Transverse colon (tissue), 4 donors: ENCODE measurements at regions not wholly inside any gene's neighbourhood (a gene's known extent, or its start where the extent isn't known, plus 50 kb on each side); places are given as distances from the start of the nearest gene placed in this dataset.

Experiments used
- DNase-seq: peaks from one replicate; pipeline ENCODE4 v3.0.0-alpha.2; 2019
- H3K27ac ChIP-seq, 4 donors: fragments of 200-600 bp; sonication (generic); 2 replicates each; pipeline ENCODE4 v1.5.1; 2016 to 2018; ENCODE audit warnings: inconsistent platforms in 4 of 4
- H3K27me3 ChIP-seq: fragments of 200-600 bp; sonication (generic); 2 replicates; pipeline ENCODE4 v1.5.1; 2017; ENCODE audit warnings: inconsistent platforms
- H3K36me3 ChIP-seq, 4 donors: fragments of 200-600 bp; sonication (generic); 2 replicates each; pipeline ENCODE4 v1.5.1; 2017 to 2019; ENCODE audit warnings: inconsistent platforms in 4 of 4
- H3K4me1 ChIP-seq, 4 donors: fragments of 200-600 bp; sonication (generic); 2 replicates each; pipeline ENCODE4 v1.5.1; 2017 to 2020; ENCODE audit warnings: inconsistent platforms in 4 of 4
- H3K4me3 ChIP-seq, 4 donors: fragments of 200-600 bp; sonication (generic); 1 replicate in 1 of 4; 2 replicates in 3 of 4; pipeline versions ENCODE4 v1.5.1 to v1.6.1; 2017 to 2019; ENCODE audit warnings: inconsistent platforms in 4 of 4
- H3K9me3 ChIP-seq, 2 donors: fragments of 200-600 bp; sonication (generic); 2 replicates each; pipeline ENCODE4 v1.5.1; 2017 to 2019; ENCODE audit warnings: inconsistent platforms in 2 of 2
- CTCF ChIP-seq, 5 experiments: fragments of 200-600 bp in 3 of 5; fragments of 450-650 bp in 2 of 5; sonication (generic) in 3 of 5; IDR thresholded peaks; 1 replicate in 2 of 5; 2 replicates in 3 of 5; pipeline ENCODE4 v1.5.1; 2016 to 2017; ENCODE audit warnings: antibody characterized with exemption in 5 of 5, inconsistent platforms in 3 of 5, mild to moderate bottlenecking in 2 of 5, moderate library complexity in 1 of 5
- EP300 ChIP-seq: sonication (generic); formaldehyde crosslinking; IDR thresholded peaks from one replicate; pipeline ENCODE4 v1.6.1; 2017; ENCODE audit warnings: antibody characterized with exemption, low read depth
- POLR2A ChIP-seq: fragments of 450-650 bp; IDR thresholded peaks from one replicate; pipeline ENCODE4 v1.6.1; 2016; ENCODE audit warnings: antibody characterized with exemption, mild to moderate bottlenecking, moderate library complexity
- POLR2AphosphoS5 ChIP-seq, 3 donors: sonication (generic); formaldehyde crosslinking; IDR thresholded peaks; one replicate each; pipeline ENCODE4 v1.6.1; 2016; ENCODE audit warnings: antibody characterized with exemption in 3 of 3
- WGBS, 2 donors: methylation state at CpG; one replicate each; pipeline ENCODE4 v1.1.5; 2018; ENCODE audit warnings: low coverage in 1 of 2; 5-methylcytosine and 5-hydroxymethylcytosine counted together
- in situ Hi-C, 4 donors: fragments of 200-750 bp; cut with MboI; loops; one replicate each; pipeline versions ENCODE4 v1.15.0 to v1.15.1; 2017; ENCODE audit warnings: low sequenced_read_pairs in 3 of 4, low pct_ligation_motif_present in 1 of 4, low pct_unique_long_range_greater_than_20kb in 1 of 4
- intact Hi-C: fragments of 100-400 bp; cut with DNase I; formaldehyde crosslinking; loops from one replicate; pipeline ENCODE4 v1.15.1; 2023; ENCODE audit warnings: low total_unique reads

- Histone ChIP-seq H3K36me3 (no peaks in the 10 kb centered on the region), H3K9me3 (no peaks in the 10 kb centered on the region), H3K4me3 (no peak overlapping the region), H3K27me3 (no peaks in the 10 kb centered on the region), H3K4me1 (no peaks in the 10 kb centered on the region), H3K27ac (no peak overlapping the region)
- intact Hi-C loops (no loop called here), in situ Hi-C loops (no loop called here)
- DNase-seq = no peak
- TF ChIP-seq CTCF (IDR thresholded peaks at IDR 0.05) (no peak), POLR2A (no peak), EP300 (no peak), POLR2AphosphoS5 (IDR thresholded peaks at IDR 0.05) (no peak)
- WGBS, 2 donors = 89 to 90% methylated on average over 2 to 3 of the region's 3 CpGs
Measured at GRCh38 chr3:59266551-59266950, 216.7 kb upstream of the CFAP20DC start.

GRCh38 chr3:59265566-59265965, 215.7 kb upstream of the CFAP20DC start:
- no peaks in the 10 kb centered on the region for H3K4me1 ChIP-seq
- no peak overlapping the region for H3K4me3 ChIP-seq
- no peaks in the 10 kb centered on the region for H3K9me3 ChIP-seq
- H3K27ac ChIP-seq = no peak overlapping the region
- no peak for TF ChIP-seq POLR2AphosphoS5 (IDR thresholded peaks at IDR 0.05)
- TF ChIP-seq POLR2A = no peak
- TF ChIP-seq CTCF (IDR thresholded peaks at IDR 0.05) = no peak
- no peak for TF ChIP-seq EP300
- in situ Hi-C loops = no loop called here
- H3K27me3 ChIP-seq = no peaks in the 10 kb centered on the region
- 80 to 82% methylated on average over 3 of the region's 3 CpGs for WGBS, 2 donors
- no peaks in the 10 kb centered on the region for H3K36me3 ChIP-seq
- intact Hi-C loops = no loop called here
- DNase-seq = no peak

GRCh38 chr3:59264366-59264765, 214.5 kb upstream of the CFAP20DC start:
- Histone ChIP-seq H3K4me3 (no peak overlapping the region), H3K27me3 (no peaks in the 10 kb centered on the region), H3K9me3 (no peaks in the 10 kb centered on the region), H3K27ac (no peak overlapping the region), H3K4me1 (no peaks in the 10 kb centered on the region), H3K36me3 (no peaks in the 10 kb centered on the region)
- in situ Hi-C loops = no loop called here
- WGBS, 2 donors = 94 to 95% methylated on average over 2 of the region's 2 CpGs
- no peak for DNase-seq
- intact Hi-C loops = no loop called here
- TF ChIP-seq CTCF (IDR thresholded peaks at IDR 0.05) = no peak
- TF ChIP-seq POLR2AphosphoS5 (IDR thresholded peaks at IDR 0.05) = no peak
- no peak for TF ChIP-seq EP300
- no peak for TF ChIP-seq POLR2A

DNA sequence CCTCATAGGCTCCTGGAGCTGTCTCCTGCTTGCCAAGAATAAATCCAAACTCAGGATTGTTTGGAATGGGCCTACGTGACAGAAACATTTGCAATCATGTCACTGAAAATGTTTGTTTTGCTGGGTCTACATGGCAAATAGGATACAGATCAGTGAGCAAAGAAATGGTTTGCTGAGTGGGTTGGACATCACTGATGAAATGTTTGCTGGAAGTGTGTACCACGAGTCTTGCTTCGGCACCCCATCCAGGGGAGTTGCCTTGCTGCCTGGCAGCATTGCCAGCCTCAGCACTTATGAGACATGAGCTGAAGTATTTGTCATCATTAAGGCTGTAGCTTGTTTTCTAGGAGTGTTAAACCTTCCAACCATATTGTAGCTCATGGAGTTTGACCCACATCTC, 213.3 kb upstream of the CFAP20DC start:
- Histone ChIP-seq H3K9me3 (no peaks in the 10 kb centered on the region), H3K27me3 (no peaks in the 10 kb centered on the region), H3K4me3 (no peak overlapping the region), H3K4me1 (no peaks in the 10 kb centered on the region), H3K36me3 (no peaks in the 10 kb centered on the region), H3K27ac (no peak overlapping the region)
- intact Hi-C loops (no loop called here), in situ Hi-C loops (no loop called here)
- TF ChIP-seq CTCF (IDR thresholded peaks at IDR 0.05) (no peak), EP300 (no peak), POLR2A (no peak), POLR2AphosphoS5 (IDR thresholded peaks at IDR 0.05) (no peak)
- DNase-seq = no peak
- WGBS, 2 donors = 84% methylated on average over 3 of the region's 3 CpGs; no CpG with 5 or more reads in 1 of the 2 donors
